ENCODE measurements at regions not wholly inside any gene's neighbourhood (a gene's known extent, or its start where the extent isn't known, plus 50 kb on each side); places are given as distances from the start of the nearest gene placed in this dataset.

- TF ChIP-seq EZH2 (IDR thresholded peaks at IDR 0.05; ENCODE audit: borderline replicate concordance, low read depth, low read length, severe bottlenecking): no peak
- TF ChIP-seq POLR2AphosphoS5 (IDR thresholded peaks at IDR 0.05; ENCODE audit: insufficient read depth, low read depth, low read length): no peak
- TF ChIP-seq JUN (IDR thresholded peaks at IDR 0.05; ENCODE audit: borderline replicate concordance, insufficient read depth, insufficient read length, low read depth): no peak
- no peak for TF ChIP-seq GATA2 (IDR thresholded peaks at IDR 0.05; ENCODE audit: insufficient read depth, insufficient read length, low read depth, low read length)
- no peak for TF ChIP-seq MYC (IDR thresholded peaks at IDR 0.05; ENCODE audit: low read depth, low read length)
- TF ChIP-seq MAX (IDR thresholded peaks at IDR 0.05; ENCODE audit: insufficient read depth, insufficient read length): no peak
- TF ChIP-seq FOS (IDR thresholded peaks at IDR 0.05; ENCODE audit: borderline replicate concordance, insufficient read depth, low read length): no peak
- TF ChIP-seq CTCF (IDR thresholded peaks at IDR 0.05; ENCODE audit: extremely low read depth in 1 of 2, insufficient read depth in 1 of 2, low read depth in 1 of 2, low read length in 2 of 2): no peak
- TF ChIP-seq POLR2A (IDR thresholded peaks at IDR 0.05; ENCODE audit: low read depth, low read length): no peak
- H3K9me3 ChIP-seq (replicated peaks; ENCODE audit: control insufficient read depth, insufficient read depth, low read length): no peaks in the 10 kb centered on the region
- H3K4me2 ChIP-seq (ENCODE audit: insufficient read depth, low read length): no peak overlapping the region
- H3K36me3 ChIP-seq (ENCODE audit: control insufficient read depth in 2 of 2, extremely low read depth in 1 of 2, insufficient read depth in 2 of 2, low read length in 2 of 2): no peaks in the 10 kb centered on the region
- no peak overlapping the region for H3K9ac ChIP-seq (replicated peaks; ENCODE audit: extremely low read depth, insufficient read depth, low read length)
- ChIA-PET CTCF (interaction anchor here (1.1 to 1.2 kb wide), 2 partner anchors 26 to 354 kb away, joined by 3 to 4 read pairs; no protein-coding TSS in a partner anchor), POLR2A (no interaction called here)
- no peaks in the 10 kb centered on the region for H3K27me3 ChIP-seq (ENCODE audit: control insufficient read depth in 2 of 2, insufficient read depth in 2 of 2, low read length in 2 of 2)
- BruUV-seq (replicated peaks): no TSS peak
- FAIRE-seq (no peak), DNase-seq (ENCODE audit: low read depth, low spot score) (no peak)
- H2AFZ ChIP-seq (ENCODE audit: low read depth, low read length): no peak overlapping the region
- intact Hi-C loops (cut with micrococcal nuclease) (no loop called here), dilution Hi-C loops (cut with MboI; ENCODE audit: extremely low pct_ligation_motif_present, low sequenced_read_pairs) (no loop called here)
- H3K4me1 ChIP-seq (ENCODE audit: control insufficient read depth, extremely low read depth, insufficient read depth, low read length): no peaks in the 10 kb centered on the region
- no peaks in the 10 kb centered on the region for H3K79me2 ChIP-seq (ENCODE audit: control insufficient read depth, insufficient read depth, low read length)
- no peaks in the 10 kb centered on the region for H4K20me1 ChIP-seq (replicated peaks; ENCODE audit: control insufficient read depth, extremely low read depth, insufficient read depth, low read length)
- no peak overlapping the region for H3K27ac ChIP-seq (ENCODE audit: insufficient read depth, low read depth, low read length)
- H3K9me1 ChIP-seq (replicated peaks; ENCODE audit: control insufficient read depth, extremely low read depth, insufficient read depth, low read length): no peaks in the 10 kb centered on the region
- H3K4me3 ChIP-seq (replicated peaks in 1 of 3; ENCODE audit: insufficient read depth in 1 of 3, low read depth in 1 of 3, low read length in 3 of 3): no peak overlapping the region
These were observed 208.4 kb upstream of the NPY2R start for GRCh38 chr4:154999950-155000578.
